GM19025 (cell line): ENCODE measurements at regions not wholly inside any gene's neighbourhood (a gene's known extent, or its start where the extent isn't known, plus 50 kb on each side); places are given as distances from the start of the nearest gene placed in this dataset.

Experiments
- ATAC-seq: cut with Tn5 transposase; IDR thresholded peaks from one replicate; pipeline ENCODE4 v1.9.1; 2021; ENCODE audit warnings: mild to moderate bottlenecking, low read depth, moderate library complexity; ENCODE audit not compliant: unreplicated experiment

DNA sequence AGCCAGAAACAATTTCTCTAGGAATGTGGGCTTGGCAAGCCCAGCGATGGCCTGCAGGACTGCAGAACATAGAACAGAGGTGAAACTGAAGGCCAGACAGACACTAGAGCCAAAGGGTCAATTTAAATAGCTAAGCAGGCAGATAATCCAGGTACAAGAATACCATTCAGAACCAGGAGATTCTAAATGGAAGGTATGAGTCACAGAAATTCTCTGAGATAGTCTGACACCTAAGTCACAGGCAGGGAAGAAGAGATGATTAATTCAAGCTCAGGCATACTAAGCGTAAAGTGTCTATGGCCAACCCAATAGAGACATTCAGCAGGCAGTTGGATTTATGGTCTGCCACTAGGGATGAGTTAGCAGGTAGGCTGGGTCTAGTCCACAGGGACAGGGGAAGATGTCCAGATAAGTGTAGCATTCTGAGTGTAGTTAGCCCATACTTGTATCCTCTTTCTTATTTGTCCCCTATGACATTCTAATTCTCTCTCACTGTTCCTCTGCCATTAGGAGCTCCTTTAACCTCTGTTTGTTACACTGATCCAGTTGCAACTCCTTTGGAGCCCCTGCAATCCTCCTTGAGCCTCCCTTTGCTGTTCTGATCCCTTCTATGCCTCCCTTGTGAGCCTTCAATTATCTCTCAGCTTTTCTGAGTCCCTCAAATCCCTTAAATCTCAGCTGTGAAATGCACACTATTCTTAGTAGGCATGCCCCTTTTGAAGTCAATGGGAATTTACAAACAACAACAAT is 383.8 kb downstream of the LMO4 start:
- no peak for ATAC-seq

DNA sequence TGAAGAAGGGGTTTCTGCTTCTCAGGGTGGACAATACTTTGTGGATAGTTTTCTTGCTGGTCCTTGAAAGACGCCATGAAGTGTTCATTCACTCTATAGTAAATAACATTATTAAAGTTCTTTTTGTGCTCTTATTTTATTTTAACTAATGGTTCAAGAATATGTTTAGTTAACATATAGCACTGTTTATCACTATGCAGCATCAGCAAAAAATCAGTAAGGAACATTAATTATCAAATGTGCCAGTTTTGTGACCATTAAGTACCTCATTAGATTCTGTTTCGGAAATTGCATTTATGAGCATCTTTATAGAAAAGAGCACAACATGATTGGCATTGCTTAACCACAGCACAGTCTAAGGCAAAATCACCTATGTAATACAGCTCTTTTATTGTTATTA is 385.6 kb downstream of the LMO4 start:
- no peak for ATAC-seq

DNA sequence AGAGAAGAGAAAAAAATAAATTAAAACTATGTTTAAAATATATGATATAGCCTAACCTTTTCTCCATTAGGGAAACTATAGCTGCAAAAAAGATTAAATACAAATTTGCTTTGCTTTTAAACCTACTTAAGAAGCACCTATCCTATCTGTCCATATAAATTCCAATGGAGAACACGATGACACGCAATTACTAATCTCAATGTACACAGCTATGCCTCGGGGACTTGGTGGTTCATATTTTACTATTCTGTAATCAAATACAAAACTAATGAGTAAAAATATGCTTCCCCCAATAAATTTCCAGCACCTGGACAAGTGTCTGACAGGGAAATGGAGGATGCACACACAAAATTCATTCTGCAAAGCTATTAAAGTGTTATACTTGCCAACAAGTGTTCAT is 386.4 kb downstream of the LMO4 start:
- no peak for ATAC-seq

DNA sequence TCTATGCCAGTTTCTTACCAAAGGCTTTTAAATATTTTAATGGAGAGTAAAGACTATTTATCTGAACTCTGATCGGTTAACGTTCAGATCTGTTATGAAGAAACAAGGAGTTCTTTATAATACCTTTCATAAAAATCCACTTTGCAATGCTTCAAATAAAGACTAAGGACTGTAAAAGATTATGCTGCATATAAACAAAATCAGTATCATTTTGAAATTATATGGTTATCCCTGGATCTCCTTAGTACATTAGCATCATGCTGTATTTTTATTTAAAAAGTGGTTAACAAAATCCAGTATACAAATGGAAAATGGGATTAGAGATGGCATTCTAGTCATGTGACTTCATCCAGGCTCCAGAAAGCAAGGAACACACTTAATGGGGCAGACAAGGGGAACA is 386.8 kb downstream of the LMO4 start:
- no peak for ATAC-seq

DNA sequence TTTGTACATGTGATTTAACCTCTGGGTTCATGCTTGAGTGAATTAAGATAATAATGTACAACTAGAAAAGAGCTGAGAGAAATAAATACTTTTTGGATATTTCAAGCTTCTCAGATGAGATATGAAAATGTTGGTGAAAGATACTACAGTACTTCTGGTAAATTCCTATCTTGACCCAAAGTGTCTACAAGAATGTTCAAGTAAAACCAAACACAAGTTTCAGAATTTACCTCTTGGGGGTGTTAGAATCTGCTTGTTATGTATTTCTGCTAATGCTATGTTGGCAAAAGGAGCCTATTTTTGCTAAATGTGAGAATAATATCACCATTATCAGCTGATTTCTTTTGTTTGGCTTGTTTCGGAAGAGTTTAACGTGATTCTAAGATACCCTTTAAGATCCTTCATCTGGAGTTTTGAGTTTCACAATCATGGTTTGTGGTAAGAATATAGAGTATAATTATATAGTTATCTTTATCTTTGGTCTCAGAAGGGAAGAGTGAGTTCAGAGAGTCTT is 388.5 kb downstream of the LMO4 start:
- ATAC-seq, result no peak

DNA sequence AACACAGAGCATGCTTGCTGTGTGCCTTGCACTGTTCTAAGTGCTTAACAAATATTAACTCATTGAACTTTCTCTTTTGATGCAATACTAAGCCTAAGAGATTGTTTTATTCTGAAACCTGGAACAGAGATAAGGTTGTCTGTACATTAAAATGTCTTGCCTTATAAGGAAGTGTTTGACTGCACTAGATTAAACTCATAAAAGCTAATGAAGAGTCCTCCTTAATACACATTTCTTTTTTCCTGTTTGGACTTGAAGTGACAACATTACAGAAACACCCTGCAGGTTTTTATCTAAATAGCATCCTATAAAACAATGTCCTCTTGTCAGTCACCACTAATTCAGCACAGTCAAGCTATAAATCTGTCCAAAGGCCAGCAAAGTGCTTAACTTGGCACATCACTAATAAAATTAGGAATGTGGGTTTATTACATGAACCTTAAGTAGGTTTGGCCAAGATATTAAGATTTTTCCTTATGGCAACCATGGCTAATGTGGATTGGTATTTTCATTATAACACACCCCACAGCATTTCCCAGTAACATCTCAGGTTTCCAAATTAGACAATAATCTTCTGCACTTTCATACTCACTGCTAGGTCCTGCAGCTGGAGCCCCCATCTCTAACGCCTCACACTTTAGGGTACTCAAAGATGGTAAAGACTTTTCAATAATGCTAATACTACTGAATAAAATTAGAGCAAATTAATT is 389.7 kb downstream of the LMO4 start:
- no peak for ATAC-seq

DNA sequence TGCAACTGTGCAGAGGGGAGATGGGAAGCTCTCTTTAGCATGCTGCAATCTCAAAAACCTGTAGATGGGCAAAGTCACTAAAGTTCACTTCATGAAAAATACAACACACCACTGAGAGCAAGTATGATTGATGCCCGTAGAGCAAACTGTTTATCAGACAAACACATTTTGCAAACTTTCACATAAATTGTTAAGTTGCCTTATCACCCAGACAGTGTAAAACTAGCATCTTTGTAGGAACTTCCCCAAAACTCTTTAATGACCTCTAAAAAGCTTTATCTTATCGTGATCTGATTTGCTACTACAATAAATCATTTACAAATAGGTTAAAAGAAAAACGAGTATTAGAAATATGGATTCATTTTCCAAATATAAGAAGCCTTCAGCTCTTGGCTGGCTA is 391.0 kb downstream of the LMO4 start:
- no peak for ATAC-seq

DNA sequence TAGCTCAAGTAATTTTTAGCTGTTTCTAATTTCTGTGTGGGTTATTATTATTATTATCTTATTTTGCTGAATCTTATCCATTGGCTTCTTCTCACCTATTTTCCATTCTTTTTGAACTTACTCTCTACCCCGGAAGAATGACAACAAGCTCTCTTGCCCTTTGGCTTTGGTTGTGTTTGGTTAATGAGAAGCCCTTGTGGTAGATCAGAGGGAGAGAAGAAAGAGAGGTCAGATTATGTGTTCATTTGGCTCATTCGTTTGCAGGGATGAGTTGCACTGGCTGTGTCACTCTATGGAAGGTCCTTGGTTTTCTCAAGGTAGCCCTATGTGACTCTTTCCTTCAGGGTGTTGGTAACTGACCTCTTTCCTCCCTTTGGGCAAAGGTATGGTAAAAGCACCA is 391.9 kb downstream of the LMO4 start:
- ATAC-seq, result no peak

DNA sequence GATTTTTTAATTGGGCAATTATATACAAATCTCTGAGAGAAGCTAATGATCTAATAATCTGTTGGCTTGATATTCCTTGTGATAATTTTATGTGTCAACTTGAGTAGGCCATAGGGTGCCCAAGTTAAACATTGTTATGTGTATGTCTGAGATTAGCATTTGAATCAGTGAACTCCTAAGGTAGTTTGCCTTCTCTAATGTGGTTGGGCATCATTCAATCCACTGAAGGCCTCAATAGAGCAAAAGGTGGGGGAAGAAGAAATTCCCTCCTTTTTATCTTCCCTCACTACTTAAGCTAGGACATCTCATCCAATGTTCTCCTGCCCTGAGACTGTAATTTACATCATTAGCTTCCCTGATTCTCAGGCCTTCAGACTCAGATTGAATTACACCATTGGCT is 394.5 kb downstream of the LMO4 start:
- ATAC-seq, result no peak

DNA sequence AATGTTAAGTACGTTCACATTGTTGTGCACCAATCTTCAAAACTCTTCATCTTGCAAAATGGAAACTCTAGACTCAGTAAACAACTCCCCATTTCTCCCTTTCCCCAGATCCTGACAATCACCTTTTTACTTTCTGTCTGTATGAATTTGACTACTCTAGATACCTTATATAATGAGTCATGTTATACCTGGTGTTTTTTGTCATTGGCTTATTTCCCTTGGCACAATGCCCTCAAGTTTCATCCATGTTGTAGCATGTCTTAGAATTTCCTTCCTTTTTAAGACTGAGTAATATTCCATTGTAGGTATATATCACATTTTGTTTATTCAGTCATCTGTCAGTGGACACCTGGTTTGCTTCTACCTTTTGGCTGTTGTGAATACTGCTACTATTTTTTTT is 399.5 kb downstream of the LMO4 start:
- no peak for ATAC-seq

DNA sequence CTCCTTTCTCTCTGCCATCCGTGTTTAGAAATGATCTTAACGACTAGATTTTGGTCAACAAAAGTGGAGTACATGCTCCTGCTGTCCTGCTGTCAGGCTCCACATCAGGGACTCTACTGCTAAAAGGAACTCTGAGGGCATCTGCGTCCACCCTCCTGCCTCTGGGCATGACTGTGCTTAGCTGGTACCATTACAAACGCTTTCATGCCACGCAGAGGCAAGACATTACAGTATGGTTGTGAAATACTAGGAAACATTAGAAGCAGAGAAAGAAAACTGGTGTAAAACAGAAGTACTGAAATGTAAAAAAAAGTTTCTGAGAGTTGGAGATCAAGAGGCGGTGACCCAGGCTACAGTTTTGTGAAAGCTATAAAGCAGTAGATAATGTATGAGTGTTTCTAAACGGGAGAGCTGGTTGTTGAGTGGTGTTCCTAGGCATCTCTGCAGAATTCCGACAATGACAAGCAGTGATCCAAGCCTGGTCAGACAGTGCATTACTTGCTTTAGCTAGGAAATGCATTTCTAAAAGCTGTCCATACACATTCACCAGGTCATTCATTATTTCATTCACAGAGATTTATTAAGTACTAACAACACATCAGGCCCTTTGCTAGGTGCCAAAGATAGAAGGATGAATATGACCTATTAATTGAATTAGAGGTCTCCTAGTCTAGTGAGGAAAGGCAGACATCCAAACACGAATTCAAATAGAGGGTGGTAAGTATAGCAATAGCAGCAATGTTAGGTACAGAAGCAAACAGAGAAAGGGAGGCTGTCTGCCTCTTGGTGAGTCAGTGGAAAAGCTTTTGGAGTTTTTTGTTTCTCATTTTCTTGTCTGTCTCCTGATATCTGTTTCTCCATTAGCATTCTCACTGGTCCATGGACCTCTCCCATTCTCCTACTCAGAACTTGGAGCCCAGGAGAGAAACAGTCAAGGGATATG is 401.9 kb downstream of the LMO4 start:
- no peak for ATAC-seq

DNA sequence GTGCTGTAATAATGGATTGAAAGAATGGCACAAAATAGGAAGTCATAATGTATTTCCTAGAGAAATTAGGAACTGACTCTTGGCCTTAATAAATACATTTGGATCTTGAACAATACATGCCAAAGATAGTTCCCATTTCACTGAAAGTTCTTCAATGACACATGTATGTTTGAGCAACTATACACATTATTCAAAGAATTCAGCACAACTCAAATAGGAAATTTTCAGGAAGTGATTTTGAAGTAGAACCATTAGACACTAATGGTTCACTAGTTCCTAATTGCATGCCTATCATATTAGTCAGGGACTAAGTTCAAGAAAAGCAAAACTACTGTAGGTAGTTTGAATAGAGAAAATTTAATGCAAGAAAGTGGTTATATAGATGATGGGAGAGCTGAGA is 404.7 kb downstream of the LMO4 start:
- ATAC-seq, result no peak

DNA sequence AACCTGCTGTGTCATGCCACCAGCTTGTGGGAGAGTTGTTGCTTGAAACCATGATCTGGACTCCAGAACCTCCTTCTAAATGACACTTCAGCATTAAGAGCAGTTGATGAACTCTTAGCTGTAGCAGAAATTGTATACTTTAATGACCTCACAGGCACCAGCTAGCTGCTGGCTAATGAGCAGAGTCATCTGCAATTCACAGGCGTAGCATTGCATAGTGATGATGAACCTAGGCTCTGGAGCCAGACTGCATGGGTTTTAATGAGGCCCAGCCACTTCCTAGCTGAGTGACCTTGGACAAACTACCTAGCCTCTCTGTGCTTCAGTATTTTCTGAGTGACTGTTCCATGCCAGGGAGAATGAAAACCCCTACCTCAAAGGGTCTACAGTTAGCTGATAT is 407.1 kb downstream of the LMO4 start:
- no peak for ATAC-seq

DNA sequence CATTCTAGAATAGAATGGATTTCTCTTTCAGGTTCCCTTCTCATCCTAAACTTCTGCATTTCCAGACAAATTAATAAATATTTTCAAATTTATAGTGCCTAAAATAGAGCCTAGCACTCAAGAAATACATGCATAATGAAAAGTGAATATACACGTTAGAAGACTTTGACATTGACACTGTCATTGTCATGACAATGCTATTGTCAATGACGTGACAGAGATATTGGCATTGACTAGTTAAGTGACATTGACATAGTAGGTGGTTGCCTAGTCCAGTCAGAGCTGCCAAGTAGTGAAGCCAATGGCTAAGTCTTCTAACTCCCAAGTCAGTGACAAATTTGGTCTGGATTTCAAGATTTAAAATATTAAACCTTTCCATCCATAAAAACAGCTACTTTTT is 410.5 kb downstream of the LMO4 start:
- ATAC-seq, result no peak

DNA sequence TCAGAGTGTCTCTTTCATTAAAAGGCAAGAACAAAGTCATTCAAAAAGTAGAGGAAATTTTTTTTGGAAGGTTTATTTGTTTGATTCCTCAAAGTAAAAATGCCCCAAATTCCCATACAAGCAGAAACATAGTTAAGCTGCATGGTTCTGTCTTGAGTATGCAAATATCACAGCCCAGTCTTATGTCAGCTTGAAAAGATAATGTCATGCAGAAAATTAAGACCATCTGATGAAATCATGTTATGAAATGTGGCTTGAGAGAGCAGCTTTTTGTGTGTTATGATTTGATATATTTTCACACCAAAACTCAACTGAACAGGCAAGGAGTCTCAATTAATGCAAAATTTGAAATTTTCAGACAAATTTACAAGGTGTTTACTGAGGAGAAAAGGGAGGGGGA is 411.0 kb downstream of the LMO4 start:
- no peak for ATAC-seq

DNA sequence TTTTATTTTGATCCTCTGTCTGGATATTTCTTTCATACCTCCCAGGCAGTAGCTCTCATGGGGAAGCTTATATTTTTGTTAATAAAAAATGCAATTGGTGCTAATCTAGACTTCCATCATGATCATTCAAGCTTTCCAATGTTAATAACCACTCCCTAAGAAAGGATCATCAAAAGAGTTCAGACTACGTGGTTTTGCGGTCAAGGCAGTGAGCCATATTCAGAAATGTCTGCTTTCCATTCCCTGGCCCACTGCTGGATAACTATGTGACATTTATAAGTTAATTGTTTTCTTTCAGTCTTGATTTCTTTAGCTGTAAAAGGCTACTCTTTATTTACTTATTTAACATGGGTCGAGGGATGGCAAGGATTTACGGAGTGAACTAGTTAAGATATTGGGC is 414.6 kb downstream of the LMO4 start:
- ATAC-seq, result no peak

DNA sequence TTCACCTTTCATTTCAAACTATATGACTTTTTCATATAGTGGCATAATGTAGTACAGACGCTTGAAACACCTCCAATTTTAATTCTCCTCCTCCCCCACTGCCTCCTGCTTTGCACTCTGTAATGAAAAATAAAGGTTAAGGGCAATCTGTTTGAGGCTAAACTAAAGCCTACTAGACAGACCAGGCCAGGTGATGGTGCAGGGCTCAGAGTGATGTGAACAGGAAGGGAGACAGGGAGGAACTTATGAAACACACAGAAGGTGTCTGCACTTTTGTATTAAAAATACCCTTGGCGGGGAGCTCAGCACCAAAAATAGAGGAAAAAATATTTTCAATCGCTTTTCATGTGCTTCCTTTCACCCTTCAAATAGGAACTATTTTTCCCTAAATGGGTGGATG is 415.4 kb downstream of the LMO4 start:
- ATAC-seq, result no peak

DNA sequence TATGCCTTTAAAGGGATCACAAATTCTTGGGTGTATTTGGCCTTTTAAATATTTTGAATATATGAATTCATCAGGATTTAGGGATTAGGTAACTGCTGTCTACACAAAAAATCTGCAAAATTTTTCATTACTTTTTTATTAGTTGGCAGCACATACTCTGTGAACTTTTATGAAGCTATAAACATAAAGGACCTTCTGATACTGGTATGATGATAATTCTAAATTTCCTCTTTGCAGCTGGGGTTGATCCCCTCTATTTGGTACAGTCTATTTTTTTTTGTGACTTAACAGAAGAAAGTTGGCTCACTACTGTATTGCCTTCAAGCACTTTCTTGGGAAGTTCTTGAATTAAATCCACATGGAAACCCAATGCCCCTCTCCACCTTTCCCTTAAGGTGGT is 416.1 kb downstream of the LMO4 start:
- ATAC-seq, result no peak

DNA sequence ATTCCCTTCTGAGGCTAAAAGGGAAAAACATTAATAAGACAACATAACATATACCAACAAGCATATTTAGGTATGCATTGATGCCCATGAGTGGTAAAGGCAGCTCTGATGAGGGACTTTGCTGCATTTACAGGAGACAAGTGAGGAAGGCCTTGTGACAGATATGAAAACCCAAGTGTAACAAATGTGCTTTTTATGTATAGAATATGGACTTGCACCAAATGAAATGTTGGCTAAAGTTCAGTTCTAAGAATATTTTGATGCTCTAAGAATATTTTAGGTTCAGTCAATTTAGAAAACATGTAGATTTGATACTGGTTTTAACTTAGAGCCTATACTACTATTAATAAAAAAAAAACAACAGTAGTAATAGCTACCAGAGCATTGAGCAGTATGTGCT is 424.7 kb downstream of the LMO4 start:
- no peak for ATAC-seq

DNA sequence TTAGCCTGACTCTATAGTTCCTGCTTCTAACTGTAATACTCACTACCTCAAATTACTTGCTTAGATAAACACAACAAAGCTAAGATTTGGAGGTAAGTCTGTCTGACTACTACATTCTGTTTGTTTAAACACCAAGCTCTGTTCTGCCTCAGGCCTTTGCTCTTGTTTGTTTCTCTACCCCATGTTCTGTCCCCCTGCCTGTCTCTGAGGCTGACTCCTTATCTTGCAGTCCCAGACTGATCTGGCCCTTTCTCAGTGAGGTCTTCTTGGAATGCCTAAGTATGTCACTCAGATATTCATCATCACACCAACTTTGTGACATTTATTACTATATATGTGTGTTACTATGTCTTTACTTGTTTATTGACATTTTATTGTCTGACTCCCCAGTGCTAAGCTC is 425.5 kb downstream of the LMO4 start:
- ATAC-seq, result no peak

DNA sequence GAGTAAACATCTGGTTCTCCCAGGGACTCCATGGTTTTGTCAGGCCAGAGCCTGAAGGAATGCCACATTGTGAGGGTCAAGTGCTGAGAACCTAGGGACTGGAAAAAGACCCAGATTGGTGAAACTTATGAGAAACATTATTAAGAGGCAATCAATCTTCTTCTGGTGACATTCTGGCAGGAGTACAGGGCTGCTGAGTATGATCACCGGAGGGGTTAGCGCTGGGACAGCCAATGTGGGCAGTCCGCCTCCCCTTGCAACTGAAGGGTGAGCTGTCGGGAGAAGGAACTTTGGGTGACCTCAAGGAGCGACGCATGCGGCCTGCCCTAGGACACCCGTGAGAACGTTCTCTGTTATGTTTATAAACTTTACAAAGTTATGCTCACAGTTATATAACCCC is 429.0 kb downstream of the LMO4 start:
- no peak for ATAC-seq
